Vagina (tissue), 2 donors: ENCODE measurements at regions not wholly inside any gene's neighbourhood (a gene's known extent, or its start where the extent isn't known, plus 50 kb on each side); places are given as distances from the start of the nearest gene placed in this dataset.

Experiments
- DNase-seq, 2 donors: peaks; one replicate each; pipeline ENCODE4 v3.0.0-alpha.2; 2017; ENCODE audit errors: extremely low spot score in 2 of 2
- H3K27ac ChIP-seq: fragments of 200-600 bp; sonication (generic); one replicate; pipeline ENCODE4 v1.5.1; 2019
- H3K27me3 ChIP-seq: fragments of 200-600 bp; sonication (generic); one replicate; pipeline ENCODE4 v1.5.1; 2019
- H3K36me3 ChIP-seq, 2 donors: fragments of 200-600 bp; sonication (generic); one replicate each; pipeline ENCODE4 v1.5.1; 2017 to 2019
- H3K4me1 ChIP-seq: fragments of 200-600 bp; sonication (generic); one replicate; pipeline ENCODE4 v1.5.1; 2019
- H3K4me3 ChIP-seq, 2 donors: fragments of 200-600 bp; sonication (generic); 1 replicate in 1 of 2; 2 replicates in 1 of 2; pipeline ENCODE4 v1.5.1; 2016 to 2019
- H3K9me3 ChIP-seq: fragments of 200-600 bp; sonication (generic); one replicate; pipeline ENCODE4 v1.5.1; 2019
- CTCF ChIP-seq, 3 experiments: fragments of 450-650 bp in 2 of 3; fragments of 200-600 bp in 1 of 3; sonication (generic) in 1 of 3; IDR thresholded peaks; one replicate each; pipeline ENCODE4 v1.5.1; 2017 to 2019; ENCODE audit warnings: antibody characterized with exemption in 3 of 3, mild to moderate bottlenecking in 2 of 3, moderate library complexity in 2 of 3
- POLR2A ChIP-seq, 2 donors: fragments of 450-650 bp; IDR thresholded peaks; one replicate each; pipeline ENCODE4 v1.6.1; 2017; ENCODE audit warnings: antibody characterized with exemption in 2 of 2, mild to moderate bottlenecking in 2 of 2, moderate library complexity in 2 of 2
- POLR2AphosphoS5 ChIP-seq, 2 donors: sonication (generic); formaldehyde crosslinking; IDR thresholded peaks; one replicate each; pipeline ENCODE4 v1.9.0; 2017; ENCODE audit warnings: antibody characterized with exemption in 2 of 2, mild to moderate bottlenecking in 2 of 2, low read depth in 1 of 2; ENCODE audit not compliant: insufficient read depth in 1 of 2
- intact Hi-C: fragments of 100-400 bp; cut with DNase I; formaldehyde crosslinking; loops from one replicate; pipeline ENCODE4 v1.15.1; 2023

- no peaks in the 10 kb centered on the region for H3K36me3 ChIP-seq
- TF ChIP-seq POLR2A (IDR thresholded peaks at IDR 0.05) (no peak), POLR2AphosphoS5 (IDR thresholded peaks at IDR 0.05; ENCODE audit: insufficient read depth in 1 of 2, low read depth in 1 of 2) (peak in 1 of 2 donors; percentile 18), CTCF (IDR thresholded peaks at IDR 0.05) (no peak)
- no peaks in the 10 kb centered on the region for H3K9me3 ChIP-seq
- peak overlapping the region; percentile 51 to 60 for H3K4me3 ChIP-seq
- intact Hi-C loops, result no loop called here
- no peak overlapping the region for H3K27ac ChIP-seq
- H3K27me3 ChIP-seq, result no peaks in the 10 kb centered on the region
- no peaks in the 10 kb centered on the region for H3K4me1 ChIP-seq
- no peak for DNase-seq
Measured at GRCh38 chr7:65251851-65252620, 121.6 kb upstream of the ZNF92 start.

GRCh38 chr7:65250697-65251395 is 122.8 kb upstream of the ZNF92 start:
- Histone ChIP-seq H3K4me3 (no peak overlapping the region), H3K4me1 (no peaks in the 10 kb centered on the region), H3K9me3 (no peaks in the 10 kb centered on the region), H3K27me3 (no peaks in the 10 kb centered on the region), H3K27ac (no peak overlapping the region), H3K36me3 (no peaks in the 10 kb centered on the region)
- no peak for TF ChIP-seq POLR2AphosphoS5 (IDR thresholded peaks at IDR 0.05; ENCODE audit: insufficient read depth in 1 of 2, low read depth in 1 of 2)
- intact Hi-C loops, result no loop called here
- no peak for DNase-seq

- no peaks in the 10 kb centered on the region for H3K36me3 ChIP-seq
- no peaks in the 10 kb centered on the region for H3K27me3 ChIP-seq
- no peak for TF ChIP-seq POLR2AphosphoS5 (IDR thresholded peaks at IDR 0.05; ENCODE audit: insufficient read depth in 1 of 2, low read depth in 1 of 2)
- TF ChIP-seq POLR2A (IDR thresholded peaks at IDR 0.05), result no peak
- no peak for TF ChIP-seq CTCF (IDR thresholded peaks at IDR 0.05)
- no peaks in the 10 kb centered on the region for H3K9me3 ChIP-seq
- no peak overlapping the region for H3K4me3 ChIP-seq
- intact Hi-C loops, result no loop called here
- no peaks in the 10 kb centered on the region for H3K4me1 ChIP-seq
- H3K27ac ChIP-seq, result no peak overlapping the region
- DNase-seq, result no peak
Measured at GRCh38 chr7:65250216-65250615, 123.4 kb upstream of the ZNF92 start.

DNA sequence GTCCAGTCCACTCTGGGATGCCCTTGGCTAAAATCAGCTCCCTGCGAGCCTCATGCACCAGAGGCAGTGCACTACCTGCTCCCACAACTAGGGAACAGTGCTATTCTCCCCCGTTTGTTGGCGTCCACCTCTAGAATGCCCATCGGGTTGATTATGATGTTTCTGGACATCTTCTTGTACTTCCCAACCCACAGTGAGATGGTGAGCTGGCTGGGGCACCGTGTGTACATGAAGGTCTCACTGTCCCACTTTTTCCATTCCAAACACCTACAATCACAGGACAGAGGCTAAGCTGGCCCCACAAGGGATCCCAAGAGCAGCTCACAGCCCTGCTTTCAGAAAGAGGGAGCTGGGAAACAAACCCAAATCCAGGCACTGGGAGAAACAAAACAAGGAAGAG is 126.2 kb upstream of the ZNF92 start:
- Histone ChIP-seq H3K4me1 (no peaks in the 10 kb centered on the region), H3K36me3 (no peaks in the 10 kb centered on the region), H3K4me3 (no peak overlapping the region), H3K27me3 (no peaks in the 10 kb centered on the region), H3K27ac (no peak overlapping the region), H3K9me3 (no peaks in the 10 kb centered on the region)
- intact Hi-C loops, result no loop called here
- no peak for DNase-seq
- no peak for TF ChIP-seq CTCF (IDR thresholded peaks at IDR 0.05)
- TF ChIP-seq POLR2AphosphoS5 (IDR thresholded peaks at IDR 0.05; ENCODE audit: insufficient read depth in 1 of 2, low read depth in 1 of 2), result no peak
- no peak for TF ChIP-seq POLR2A (IDR thresholded peaks at IDR 0.05)

GRCh38 chr7:65239707-65240352 is 133.8 kb upstream of the ZNF92 start:
- peak overlapping the region; percentile 36 to 50 for H3K4me3 ChIP-seq
- no peaks in the 10 kb centered on the region for H3K9me3 ChIP-seq
- peaks cover 10% of the 10 kb centered on the region for H3K4me1 ChIP-seq
- H3K27ac ChIP-seq, result no peak overlapping the region
- TF ChIP-seq CTCF (IDR thresholded peaks at IDR 0.05), result no peak
- no peak for TF ChIP-seq POLR2AphosphoS5 (IDR thresholded peaks at IDR 0.05; ENCODE audit: insufficient read depth in 1 of 2, low read depth in 1 of 2)
- no peak for TF ChIP-seq POLR2A (IDR thresholded peaks at IDR 0.05)
- DNase-seq, result no peak
- intact Hi-C loops, result no loop called here
- no peaks in the 10 kb centered on the region for H3K27me3 ChIP-seq
- no peaks in the 10 kb centered on the region for H3K36me3 ChIP-seq
